Breast epithelium (tissue), 4 donors: ENCODE measurements at regions not wholly inside any gene's neighbourhood (a gene's known extent, or its start where the extent isn't known, plus 50 kb on each side); places are given as distances from the start of the nearest gene placed in this dataset.

Experiments
- DNase-seq, 2 donors: peaks; one replicate each; pipeline ENCODE4 v3.0.0-alpha.2; 2019; ENCODE audit warnings: low spot score in 2 of 2
- H3K27ac ChIP-seq, 2 donors: fragments of 200-600 bp; sonication (generic) in 1 of 2; one replicate each; pipeline ENCODE4 v1.5.1; 2016 to 2019; ENCODE audit warnings: mild to moderate bottlenecking in 1 of 2
- H3K27me3 ChIP-seq, 2 donors: fragments of 200-600 bp; sonication (generic) in 1 of 2; one replicate each; pipeline versions ENCODE4 v1.5.1 to v1.6.0; 2017 to 2019; ENCODE audit warnings: control low read depth in 1 of 2, mild to moderate bottlenecking in 1 of 2
- H3K36me3 ChIP-seq: fragments of 200-600 bp; one replicate; pipeline ENCODE4 v1.5.1; 2019
- H3K4me1 ChIP-seq, 2 donors: fragments of 200-600 bp; sonication (generic); one replicate each; pipeline ENCODE4 v1.5.1; 2016 to 2019; ENCODE audit warnings: control low read depth in 1 of 2
- H3K4me3 ChIP-seq, 3 donors: fragments of 200-600 bp; sonication (generic); 1 replicate in 2 of 3; 2 replicates in 1 of 3; pipeline ENCODE4 v1.5.1; 2016 to 2019; ENCODE audit warnings: mild to moderate bottlenecking in 3 of 3, moderate library complexity in 2 of 3
- H3K9me3 ChIP-seq, 2 donors: fragments of 200-600 bp; sonication (generic) in 1 of 2; one replicate each; pipeline ENCODE4 v1.5.1; 2016 to 2019; ENCODE audit warnings: control low read depth in 1 of 2
- POLR2A ChIP-seq: fragments of 450-650 bp; IDR thresholded peaks from one replicate; pipeline ENCODE4 v1.6.1; 2016; ENCODE audit warnings: antibody characterized with exemption, mild to moderate bottlenecking, moderate library complexity
- POLR2AphosphoS5 ChIP-seq, 3 donors: sonication (generic); formaldehyde crosslinking; IDR thresholded peaks; one replicate each; pipeline ENCODE4 v1.6.1; 2017; ENCODE audit warnings: antibody characterized with exemption in 3 of 3
- intact Hi-C: fragments of 100-400 bp; cut with DNase I; formaldehyde crosslinking; loops from one replicate; pipeline ENCODE4 v1.15.1; 2023; ENCODE audit warnings: low total_unique reads
- TF ChIP-seq, protein P1 (sequence below), 3 donors: fragments of 450-650 bp; IDR thresholded peaks; one replicate each; pipeline ENCODE4 v1.5.1; 2016 to 2017; ENCODE audit warnings: antibody characterized with exemption in 3 of 3, mild to moderate bottlenecking in 3 of 3, moderate library complexity in 3 of 3

DNA sequence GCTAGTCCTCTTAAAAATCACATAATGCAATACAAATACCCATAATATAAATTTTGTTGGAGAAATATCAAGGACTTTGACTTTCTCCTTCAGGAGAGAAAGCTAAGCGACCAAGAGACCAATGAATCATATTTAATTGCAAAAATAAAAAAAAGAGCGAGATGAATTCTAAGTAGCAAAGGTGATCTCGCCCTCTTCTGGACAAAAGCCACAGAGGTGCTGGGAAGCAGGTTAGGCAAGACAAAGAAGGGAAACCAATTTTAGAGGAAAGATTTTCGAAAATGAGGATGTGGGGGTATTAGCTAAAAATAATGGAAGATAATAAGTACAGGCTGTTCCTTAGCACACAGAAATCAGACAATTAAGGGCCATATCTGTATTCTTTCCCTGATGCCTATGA lies 111.4 kb upstream of the PLAAT1 start:
- H3K27ac ChIP-seq: no peak overlapping the region
- TF ChIP-seq, protein P1, sequence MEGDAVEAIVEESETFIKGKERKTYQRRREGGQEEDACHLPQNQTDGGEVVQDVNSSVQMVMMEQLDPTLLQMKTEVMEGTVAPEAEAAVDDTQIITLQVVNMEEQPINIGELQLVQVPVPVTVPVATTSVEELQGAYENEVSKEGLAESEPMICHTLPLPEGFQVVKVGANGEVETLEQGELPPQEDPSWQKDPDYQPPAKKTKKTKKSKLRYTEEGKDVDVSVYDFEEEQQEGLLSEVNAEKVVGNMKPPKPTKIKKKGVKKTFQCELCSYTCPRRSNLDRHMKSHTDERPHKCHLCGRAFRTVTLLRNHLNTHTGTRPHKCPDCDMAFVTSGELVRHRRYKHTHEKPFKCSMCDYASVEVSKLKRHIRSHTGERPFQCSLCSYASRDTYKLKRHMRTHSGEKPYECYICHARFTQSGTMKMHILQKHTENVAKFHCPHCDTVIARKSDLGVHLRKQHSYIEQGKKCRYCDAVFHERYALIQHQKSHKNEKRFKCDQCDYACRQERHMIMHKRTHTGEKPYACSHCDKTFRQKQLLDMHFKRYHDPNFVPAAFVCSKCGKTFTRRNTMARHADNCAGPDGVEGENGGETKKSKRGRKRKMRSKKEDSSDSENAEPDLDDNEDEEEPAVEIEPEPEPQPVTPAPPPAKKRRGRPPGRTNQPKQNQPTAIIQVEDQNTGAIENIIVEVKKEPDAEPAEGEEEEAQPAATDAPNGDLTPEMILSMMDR (IDR thresholded peaks at IDR 0.05): no peak
- no peak for TF ChIP-seq POLR2AphosphoS5 (IDR thresholded peaks at IDR 0.05)
- no peak for TF ChIP-seq POLR2A
- peaks cover 0 to 4% of the 10 kb centered on the region in 2 donors for H3K27me3 ChIP-seq
- H3K4me3 ChIP-seq: no peak overlapping the region
- H3K4me1 ChIP-seq: no peaks in the 10 kb centered on the region
- H3K9me3 ChIP-seq: no peaks in the 10 kb centered on the region
- DNase-seq: no peak
- no peaks in the 10 kb centered on the region for H3K36me3 ChIP-seq
- intact Hi-C loops: no loop called here

DNA sequence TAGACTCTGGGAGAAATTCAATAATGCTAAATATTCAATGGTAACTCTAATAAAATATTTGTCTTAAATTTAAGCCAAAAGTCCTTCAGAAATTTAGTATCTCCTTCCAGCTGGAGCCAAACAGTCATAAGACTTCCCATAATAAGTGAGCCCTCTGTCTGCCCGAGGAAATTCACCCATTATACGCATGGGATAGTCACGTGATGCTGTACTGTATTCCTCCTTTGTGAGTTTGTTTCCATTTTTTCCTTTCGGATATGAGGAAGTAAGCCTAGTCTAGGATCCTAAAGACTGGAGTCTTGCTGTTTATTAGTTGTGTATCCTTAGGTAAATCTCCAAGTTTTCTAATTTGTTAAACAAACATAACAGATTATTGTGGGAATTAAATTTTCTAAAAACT lies 110.4 kb upstream of the PLAAT1 start:
- Histone ChIP-seq H3K27me3 (peaks cover 0 to 4% of the 10 kb centered on the region in 2 donors), H3K4me1 (no peaks in the 10 kb centered on the region), H3K4me3 (no peak overlapping the region), H3K27ac (no peak overlapping the region), H3K36me3 (no peaks in the 10 kb centered on the region), H3K9me3 (no peaks in the 10 kb centered on the region)
- TF ChIP-seq POLR2A (no peak), POLR2AphosphoS5 (IDR thresholded peaks at IDR 0.05) (no peak)
- TF ChIP-seq, protein P1 (IDR thresholded peaks at IDR 0.05): no peak
- DNase-seq: no peak
- intact Hi-C loops: no loop called here

DNA sequence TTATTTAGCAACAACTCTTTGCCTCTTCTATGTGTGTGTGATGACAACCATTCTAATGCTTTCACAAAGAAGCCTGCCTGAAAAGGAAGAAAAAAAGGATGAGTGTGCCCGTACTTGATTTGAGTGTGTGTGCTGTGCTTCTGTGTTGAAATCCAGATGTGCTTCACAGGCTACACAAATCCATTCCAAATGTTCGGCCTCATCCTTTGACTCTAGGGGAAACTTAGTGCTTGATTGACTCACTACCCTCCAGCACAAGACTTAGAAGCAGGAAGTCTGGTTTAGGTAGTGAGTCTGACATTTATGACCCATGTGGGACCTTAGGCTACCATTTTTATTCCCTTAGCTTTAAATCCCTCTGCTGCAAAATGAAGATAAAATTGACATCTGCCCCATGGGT lies 108.8 kb upstream of the PLAAT1 start:
- Histone ChIP-seq H3K36me3 (no peaks in the 10 kb centered on the region), H3K27ac (no peak overlapping the region), H3K27me3 (no peaks in the 10 kb centered on the region), H3K9me3 (no peaks in the 10 kb centered on the region), H3K4me3 (no peak overlapping the region), H3K4me1 (no peaks in the 10 kb centered on the region)
- no peak for DNase-seq
- intact Hi-C loops: no loop called here
- no peak for TF ChIP-seq POLR2AphosphoS5 (IDR thresholded peaks at IDR 0.05)
- TF ChIP-seq, protein P1 (IDR thresholded peaks at IDR 0.05): no peak
- TF ChIP-seq POLR2A: no peak

DNA sequence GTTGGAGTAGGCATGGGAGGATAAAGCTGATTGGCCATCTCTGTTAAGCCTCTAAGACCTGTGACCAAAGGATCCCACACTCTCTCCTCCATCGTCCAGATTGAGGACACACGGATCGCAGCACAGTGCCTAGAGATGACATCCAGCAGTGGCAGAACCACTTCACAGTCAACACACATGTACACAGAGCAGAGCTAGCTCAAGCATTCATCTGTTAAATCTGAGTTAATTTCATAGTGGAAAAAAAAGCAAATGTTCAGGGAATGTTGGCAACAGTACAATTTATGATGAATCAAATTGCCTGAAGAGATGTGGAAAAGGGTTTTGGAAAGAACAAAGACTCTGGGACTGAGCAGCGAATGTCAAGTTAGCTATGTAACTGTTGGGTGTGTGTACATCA lies 108.1 kb upstream of the PLAAT1 start:
- Histone ChIP-seq H3K27ac (no peak overlapping the region), H3K4me1 (no peaks in the 10 kb centered on the region), H3K36me3 (no peaks in the 10 kb centered on the region), H3K27me3 (no peaks in the 10 kb centered on the region), H3K9me3 (no peaks in the 10 kb centered on the region), H3K4me3 (no peak overlapping the region)
- DNase-seq: no peak
- intact Hi-C loops: no loop called here
- no peak for TF ChIP-seq POLR2A
- no peak for TF ChIP-seq POLR2AphosphoS5 (IDR thresholded peaks at IDR 0.05)
- TF ChIP-seq, protein P1 (IDR thresholded peaks at IDR 0.05): no peak

DNA sequence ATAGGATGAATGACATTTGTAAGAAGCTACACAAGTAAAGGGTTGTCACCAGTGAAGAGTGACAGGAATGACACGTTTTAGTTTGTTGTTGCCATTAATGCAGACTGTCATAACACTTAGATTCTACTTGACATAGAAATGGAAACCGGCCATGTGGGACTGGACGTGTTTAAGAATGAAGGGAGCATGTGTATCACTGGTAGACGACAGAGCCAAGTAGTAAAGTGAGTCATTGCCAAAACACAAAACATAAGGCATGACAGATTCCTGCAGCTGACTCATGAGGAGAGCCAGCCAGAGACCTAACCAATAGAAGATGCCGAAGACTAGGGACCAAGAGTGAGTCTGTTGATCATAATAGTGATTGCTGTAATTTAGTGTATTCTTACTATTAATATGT lies 106.2 kb upstream of the PLAAT1 start:
- H3K4me3 ChIP-seq: no peak overlapping the region
- intact Hi-C loops: no loop called here
- H3K4me1 ChIP-seq: no peaks in the 10 kb centered on the region
- H3K27ac ChIP-seq: no peak overlapping the region
- H3K27me3 ChIP-seq: no peaks in the 10 kb centered on the region
- H3K36me3 ChIP-seq: no peaks in the 10 kb centered on the region
- DNase-seq: no peak
- TF ChIP-seq, protein P1 (IDR thresholded peaks at IDR 0.05): no peak
- TF ChIP-seq POLR2AphosphoS5 (IDR thresholded peaks at IDR 0.05): no peak
- TF ChIP-seq POLR2A: no peak
- no peaks in the 10 kb centered on the region for H3K9me3 ChIP-seq
